Right renal cortex interstitium (tissue), 3 donors: ENCODE measurements at regions not wholly inside any gene's neighbourhood (a gene's known extent, or its start where the extent isn't known, plus 50 kb on each side); places are given as distances from the start of the nearest gene placed in this dataset.

Experiments
- DNase-seq, 3 donors: peaks; one replicate each; pipeline ENCODE4 v3.0.0-alpha.2; 2013; ENCODE audit warnings: low read depth in 3 of 3, low spot score in 2 of 3

- DNase-seq: no peak
Observed at GRCh38 chr4:20393486-20394100, 141.9 kb downstream of the SLIT2 start.

- DNase-seq: no peak
Observed at GRCh38 chr4:20394512-20394911, 142.8 kb downstream of the SLIT2 start.

- peak in 1 of 3 donors; percentile 10 for DNase-seq
Observed at GRCh38 chr4:20395160-20395773, 143.6 kb downstream of the SLIT2 start.

- DNase-seq: no peak
Observed at GRCh38 chr4:20403290-20403689, 151.6 kb downstream of the SLIT2 start.

GRCh38 chr4:20403846-20404245, 152.1 kb downstream of the SLIT2 start:
- no peak for DNase-seq

- DNase-seq: no peak
Observed at GRCh38 chr4:20408611-20409010, 156.9 kb downstream of the SLIT2 start.

- DNase-seq: no peak
Observed at GRCh38 chr4:20412072-20412471, 160.4 kb downstream of the SLIT2 start.

- DNase-seq: no peak
Observed at GRCh38 chr4:20416800-20417199, 165.1 kb downstream of the SLIT2 start.

- peak in 1 of 3 donors; percentile 13 for DNase-seq
Observed at GRCh38 chr4:20418861-20419451, 167.3 kb downstream of the SLIT2 start.

- no peak for DNase-seq
Observed at GRCh38 chr4:20420916-20421602, 169.4 kb downstream of the SLIT2 start.

GRCh38 chr4:20421603-20421985, 169.9 kb downstream of the SLIT2 start:
- no peak for DNase-seq

GRCh38 chr4:20422398-20422797, 170.7 kb downstream of the SLIT2 start:
- no peak for DNase-seq

GRCh38 chr4:20423420-20423819, 171.7 kb downstream of the SLIT2 start:
- no peak for DNase-seq

- DNase-seq: no peak
Observed at GRCh38 chr4:20426028-20426427, 174.3 kb downstream of the SLIT2 start.

- no peak for DNase-seq
Observed at GRCh38 chr4:20428436-20429160, 176.9 kb downstream of the SLIT2 start.

- no peak for DNase-seq
Observed at GRCh38 chr4:20430259-20430941, 178.7 kb downstream of the SLIT2 start.

GRCh38 chr4:20431543-20431951, 179.8 kb downstream of the SLIT2 start:
- DNase-seq: no peak

GRCh38 chr4:20432088-20432487, 180.4 kb downstream of the SLIT2 start:
- no peak for DNase-seq

- no peak for DNase-seq
Observed at GRCh38 chr4:20433097-20433705, 181.5 kb downstream of the SLIT2 start.

- no peak for DNase-seq
Observed at GRCh38 chr4:20440170-20440569, 188.5 kb downstream of the SLIT2 start.
